MM.1S (cell line): ENCODE measurements at regions not wholly inside any gene's neighbourhood (a gene's known extent, or its start where the extent isn't known, plus 50 kb on each side); places are given as distances from the start of the nearest gene placed in this dataset.

Source experiments
- EZH2 ChIP-seq: fragments of 300-600 bp; sonication (generic); optimal IDR thresholded peaks from 2 replicates; pipeline ENCODE3; 2017; ENCODE audit warnings: low read depth, mild to moderate bottlenecking, antibody characterized with exemption, low read length, mixed read lengths
- EZH2phosphoT487 ChIP-seq: fragments of 300-600 bp; sonication (generic); IDR thresholded peaks from 2 replicates; pipeline ENCODE4 v1.6.1; 2018; ENCODE audit warnings: antibody characterized with exemption, low read length
- TF ChIP-seq, protein P1 (sequence below): fragments of 300-600 bp; sonication (generic); IDR thresholded peaks from 2 replicates; pipeline ENCODE4 v1.5.1; 2016; ENCODE audit warnings: antibody characterized with exemption, low read length, mixed read lengths

DNA sequence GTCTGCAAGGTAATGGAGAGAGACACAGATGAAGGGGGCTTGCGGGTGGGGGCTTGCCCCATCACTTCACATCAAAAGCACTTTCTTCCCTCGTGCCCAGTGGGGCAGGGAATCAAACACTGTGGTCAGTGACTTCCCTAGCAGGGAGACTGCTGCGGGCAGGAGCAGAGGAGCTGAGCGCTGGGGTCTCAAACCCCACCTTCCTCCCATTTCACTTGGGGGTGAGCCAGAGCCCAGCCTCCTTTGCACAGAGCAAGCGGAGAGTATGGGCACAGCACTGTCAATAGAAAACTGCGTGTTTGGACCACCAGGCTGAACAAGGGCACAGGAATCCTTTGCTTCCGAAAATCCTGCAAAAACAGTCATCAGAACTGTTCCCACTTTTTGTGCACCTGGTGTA, 355.8 kb upstream of the MKI67 start:
- TF ChIP-seq, protein P1, sequence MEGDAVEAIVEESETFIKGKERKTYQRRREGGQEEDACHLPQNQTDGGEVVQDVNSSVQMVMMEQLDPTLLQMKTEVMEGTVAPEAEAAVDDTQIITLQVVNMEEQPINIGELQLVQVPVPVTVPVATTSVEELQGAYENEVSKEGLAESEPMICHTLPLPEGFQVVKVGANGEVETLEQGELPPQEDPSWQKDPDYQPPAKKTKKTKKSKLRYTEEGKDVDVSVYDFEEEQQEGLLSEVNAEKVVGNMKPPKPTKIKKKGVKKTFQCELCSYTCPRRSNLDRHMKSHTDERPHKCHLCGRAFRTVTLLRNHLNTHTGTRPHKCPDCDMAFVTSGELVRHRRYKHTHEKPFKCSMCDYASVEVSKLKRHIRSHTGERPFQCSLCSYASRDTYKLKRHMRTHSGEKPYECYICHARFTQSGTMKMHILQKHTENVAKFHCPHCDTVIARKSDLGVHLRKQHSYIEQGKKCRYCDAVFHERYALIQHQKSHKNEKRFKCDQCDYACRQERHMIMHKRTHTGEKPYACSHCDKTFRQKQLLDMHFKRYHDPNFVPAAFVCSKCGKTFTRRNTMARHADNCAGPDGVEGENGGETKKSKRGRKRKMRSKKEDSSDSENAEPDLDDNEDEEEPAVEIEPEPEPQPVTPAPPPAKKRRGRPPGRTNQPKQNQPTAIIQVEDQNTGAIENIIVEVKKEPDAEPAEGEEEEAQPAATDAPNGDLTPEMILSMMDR = no peak
- TF ChIP-seq EZH2 = no peak
- TF ChIP-seq EZH2phosphoT487 = no peak
